ENCODE measurements at regions not wholly inside any gene's neighbourhood (a gene's known extent, or its start where the extent isn't known, plus 50 kb on each side); places are given as distances from the start of the nearest gene placed in this dataset.

DNA sequence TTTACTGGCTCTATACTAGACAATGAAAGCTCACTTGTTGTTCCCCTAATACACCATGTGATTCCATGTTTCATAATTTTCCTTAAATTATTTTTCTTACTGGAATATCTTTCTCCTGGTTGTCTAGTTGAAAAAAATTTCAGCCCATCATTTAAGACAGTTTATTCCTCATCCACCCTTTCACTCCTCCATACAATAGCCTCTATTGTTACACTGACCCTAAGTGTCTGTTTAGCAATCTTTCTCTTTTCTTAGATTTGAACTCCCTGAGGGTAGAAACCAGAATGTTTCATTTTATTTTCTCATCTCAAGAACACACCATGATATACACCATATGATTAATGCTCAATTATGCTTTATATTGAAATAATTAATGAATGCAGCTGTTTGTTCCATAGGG lies 413.4 kb upstream of the ITGA1 start (continued):
- no peak for TF ChIP-seq SIN3A (conservative IDR thresholded peaks at IDR 0.05 in 1 of 2, IDR thresholded peaks at IDR 0.05 in 1 of 2; ENCODE audit: low read depth in 1 of 2, low read length in 2 of 2)

DNA sequence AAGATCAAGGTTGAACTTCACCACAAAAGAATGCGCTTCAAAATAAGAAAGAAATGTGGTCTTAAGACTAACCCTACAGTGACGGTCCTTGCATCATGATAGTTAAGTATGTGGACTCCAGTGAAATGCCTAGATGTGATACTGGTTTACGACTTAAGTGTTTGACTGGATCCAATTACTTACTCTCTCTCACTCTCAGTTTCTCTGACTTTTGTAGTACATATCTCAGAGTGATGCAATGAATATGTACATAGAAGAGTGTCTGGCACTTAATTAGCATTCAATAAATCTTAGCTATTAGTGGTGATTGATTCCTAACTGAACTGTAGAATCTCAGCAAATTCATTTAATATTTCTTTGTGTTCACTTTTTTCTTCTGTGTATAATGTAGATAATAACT lies 411.7 kb upstream of the ITGA1 start:
- ChIA-PET CTCF (ENCODE audit: partially characterized antibody) (no interaction called here), POLR2A (ENCODE audit: partially characterized antibody) (no interaction called here)
- H2AK5ac ChIP-seq (ENCODE audit: low read depth, low read length), result no peak overlapping the region
- no peaks in the 10 kb centered on the region for H3K23me2 ChIP-seq (ENCODE audit: low read depth, low read length)
- H3K4ac ChIP-seq (replicated peaks; ENCODE audit: insufficient read length, low read depth, low read length), result no peak overlapping the region
- no peak overlapping the region for H4K91ac ChIP-seq (replicated peaks; ENCODE audit: insufficient read length, low read length)
- no peak overlapping the region for H3K4me2 ChIP-seq (ENCODE audit: insufficient read depth in 1 of 2, low read depth in 2 of 2, low read length in 2 of 2)
- no peaks in the 10 kb centered on the region for H3K9me3 ChIP-seq (ENCODE audit: insufficient read depth in 2 of 2, low read depth in 1 of 2, low read length in 1 of 2)
- H4K20me1 ChIP-seq (replicated peaks in 1 of 2; ENCODE audit: control insufficient read depth in 1 of 2, insufficient read depth in 2 of 2, low read length in 2 of 2), result no peaks in the 10 kb centered on the region
- FAIRE-seq (no peak), DNase-seq (ENCODE audit: low read depth in 1 of 2, low spot score in 2 of 2) (no peak)
- H3K27me3 ChIP-seq (replicated peaks in 1 of 4; ENCODE audit: control insufficient read depth in 3 of 4, extremely low read depth in 1 of 4, insufficient read depth in 3 of 4, low read length in 3 of 4), result no peaks in the 10 kb centered on the region
- H2AFZ ChIP-seq (ENCODE audit: low read length), result no peak overlapping the region
- H3K14ac ChIP-seq (ENCODE audit: insufficient read length), result no peak overlapping the region
- H2BK12ac ChIP-seq (ENCODE audit: low read depth, low read length), result no peak overlapping the region
- no peak overlapping the region for H3K56ac ChIP-seq (replicated peaks; ENCODE audit: insufficient read length, low read depth, low read length)
- no peak overlapping the region for H4K8ac ChIP-seq (ENCODE audit: extremely low read depth, insufficient read depth, low read length)
- no peaks in the 10 kb centered on the region for H3K79me2 ChIP-seq (ENCODE audit: control insufficient read depth in 1 of 2, insufficient read depth in 2 of 2, low read length in 2 of 2)
- no peak overlapping the region for H2BK5ac ChIP-seq (ENCODE audit: low read depth, low read length)
- H4K5ac ChIP-seq (ENCODE audit: insufficient read length, low read depth, low read length), result no peak overlapping the region
- no peak overlapping the region for H3K18ac ChIP-seq (ENCODE audit: extremely low read depth, low read length)
- H2BK20ac ChIP-seq (ENCODE audit: low read length), result no peak overlapping the region
- no peaks in the 10 kb centered on the region for H3K4me1 ChIP-seq (replicated peaks in 1 of 4; ENCODE audit: control insufficient read depth in 3 of 4, insufficient read depth in 4 of 4, low read length in 3 of 4)
- H3K36me3 ChIP-seq (ENCODE audit: control insufficient read depth in 2 of 4, insufficient read depth in 4 of 4, low read length in 3 of 4), result no peaks in the 10 kb centered on the region
- H3K4me3 ChIP-seq (ENCODE audit: extremely low read depth in 1 of 4, insufficient read depth in 2 of 4, low read depth in 3 of 4, low read length in 4 of 4), result no peak overlapping the region
- H2BK120ac ChIP-seq (replicated peaks; ENCODE audit: low read depth, low read length), result no peak overlapping the region
- no peak for TF ChIP-seq CREB1 (IDR thresholded peaks at IDR 0.05)
- TF ChIP-seq SP1 (IDR thresholded peaks at IDR 0.05; ENCODE audit: low read depth, low read length), result no peak
- TF ChIP-seq JUN (IDR thresholded peaks at IDR 0.05; ENCODE audit: low read depth, low read length), result no peak
- TF ChIP-seq, protein P1, sequence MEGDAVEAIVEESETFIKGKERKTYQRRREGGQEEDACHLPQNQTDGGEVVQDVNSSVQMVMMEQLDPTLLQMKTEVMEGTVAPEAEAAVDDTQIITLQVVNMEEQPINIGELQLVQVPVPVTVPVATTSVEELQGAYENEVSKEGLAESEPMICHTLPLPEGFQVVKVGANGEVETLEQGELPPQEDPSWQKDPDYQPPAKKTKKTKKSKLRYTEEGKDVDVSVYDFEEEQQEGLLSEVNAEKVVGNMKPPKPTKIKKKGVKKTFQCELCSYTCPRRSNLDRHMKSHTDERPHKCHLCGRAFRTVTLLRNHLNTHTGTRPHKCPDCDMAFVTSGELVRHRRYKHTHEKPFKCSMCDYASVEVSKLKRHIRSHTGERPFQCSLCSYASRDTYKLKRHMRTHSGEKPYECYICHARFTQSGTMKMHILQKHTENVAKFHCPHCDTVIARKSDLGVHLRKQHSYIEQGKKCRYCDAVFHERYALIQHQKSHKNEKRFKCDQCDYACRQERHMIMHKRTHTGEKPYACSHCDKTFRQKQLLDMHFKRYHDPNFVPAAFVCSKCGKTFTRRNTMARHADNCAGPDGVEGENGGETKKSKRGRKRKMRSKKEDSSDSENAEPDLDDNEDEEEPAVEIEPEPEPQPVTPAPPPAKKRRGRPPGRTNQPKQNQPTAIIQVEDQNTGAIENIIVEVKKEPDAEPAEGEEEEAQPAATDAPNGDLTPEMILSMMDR (IDR thresholded peaks at IDR 0.05; ENCODE audit: control extremely low read depth in 1 of 3, insufficient read depth in 1 of 3, low read depth in 1 of 3, low read length in 3 of 3), result no peak
- no peak for TF ChIP-seq MAFK (IDR thresholded peaks at IDR 0.05; ENCODE audit: low read depth, low read length)
- TF ChIP-seq SIRT6 (IDR thresholded peaks at IDR 0.05; ENCODE audit: low read length), result no peak
- TF ChIP-seq TAF1 (IDR thresholded peaks at IDR 0.05; ENCODE audit: low read depth, low read length), result no peak
- H2BK15ac ChIP-seq (ENCODE audit: low read length), result no peak overlapping the region
- no peak overlapping the region for H3K9ac ChIP-seq (replicated peaks in 1 of 4; ENCODE audit: extremely low read depth in 1 of 4, low read depth in 3 of 4, low read length in 3 of 4)
- WGBS, 2 experiments (ENCODE audit: extremely low coverage in 1 of 2, insufficient coverage in 1 of 2, insufficient read length in 1 of 2, insufficient replicate concordance in 2 of 2, low coverage in 1 of 2, low lambda C conversion rate in 2 of 2, missing lambda C conversion rate in 1 of 2), result 89% methylated on average over 3 of the region's 3 CpGs; no CpG with 5 or more reads in 1 of the 2 experiments
- no peak overlapping the region for H3K23ac ChIP-seq (ENCODE audit: insufficient read length)
- no peaks in the 10 kb centered on the region for H3K79me1 ChIP-seq (ENCODE audit: low read depth, low read length)
- H3K27ac ChIP-seq (ENCODE audit: low read depth, low read length), result no peak overlapping the region

Measured in H1 (cell line).